ENCODE measurements at regions not wholly inside any gene's neighbourhood (a gene's known extent, or its start where the extent isn't known, plus 50 kb on each side); places are given as distances from the start of the nearest gene placed in this dataset.

- FAIRE-seq, result no peak
- POLR2A ChIA-PET (ENCODE audit: partially characterized antibody), result no interaction called here
- WGBS, 2 experiments (ENCODE audit: extremely low coverage in 1 of 2, insufficient coverage in 1 of 2, insufficient read length in 1 of 2, insufficient replicate concordance in 2 of 2, low coverage in 1 of 2, low lambda C conversion rate in 2 of 2, missing lambda C conversion rate in 1 of 2), result 89% methylated on average over 9 of the region's 9 CpGs; no CpG with 5 or more reads in 1 of the 2 experiments
- TF ChIP-seq CEBPB (IDR thresholded peaks at IDR 0.05; ENCODE audit: low read depth, low read length), result no peak
- no peak for TF ChIP-seq NRF1 (IDR thresholded peaks at IDR 0.05; ENCODE audit: low read depth, low read length)
Observed at GRCh38 chr2:14896330-14897030, 264.0 kb downstream of the LRATD1 start.

More at GRCh38 chr2:14896330-14897030, 264.0 kb downstream of the LRATD1 start:
- H4K20me1 ChIP-seq (replicated peaks in 1 of 2; ENCODE audit: control insufficient read depth in 1 of 2, insufficient read depth in 2 of 2, low read length in 2 of 2), result no peaks in the 10 kb centered on the region
- no peak overlapping the region for H2BK15ac ChIP-seq (ENCODE audit: low read length)
- H3K18ac ChIP-seq (ENCODE audit: extremely low read depth, low read length), result no peak overlapping the region
- no peak overlapping the region for H2BK120ac ChIP-seq (replicated peaks; ENCODE audit: low read depth, low read length)
- H3K4me3 ChIP-seq (ENCODE audit: extremely low read depth in 1 of 4, insufficient read depth in 2 of 4, low read depth in 3 of 4, low read length in 4 of 4), result no peak overlapping the region
- H2BK12ac ChIP-seq (ENCODE audit: low read depth, low read length), result no peak overlapping the region
- no peak overlapping the region for H2BK5ac ChIP-seq (ENCODE audit: low read depth, low read length)
- no peak overlapping the region for H3K27ac ChIP-seq (ENCODE audit: low read depth, low read length)
- no peaks in the 10 kb centered on the region for H3K79me1 ChIP-seq (ENCODE audit: low read depth, low read length)
- no peaks in the 10 kb centered on the region for H3K27me3 ChIP-seq (replicated peaks in 1 of 4; ENCODE audit: control insufficient read depth in 3 of 4, extremely low read depth in 1 of 4, insufficient read depth in 3 of 4, low read length in 3 of 4)
- no peak overlapping the region for H2AFZ ChIP-seq (ENCODE audit: low read length)
- CTCF ChIA-PET (ENCODE audit: partially characterized antibody), result interaction anchor here (0.6 to 1.1 kb wide), 5 partner anchors 11 to 1284 kb away, joined by 3 to 5 read pairs (median 3); no protein-coding TSS in a partner anchor
- H4K8ac ChIP-seq (ENCODE audit: extremely low read depth, insufficient read depth, low read length), result no peak overlapping the region
- H2BK20ac ChIP-seq (ENCODE audit: low read length), result no peak overlapping the region
- no peak for DNase-seq (ENCODE audit: low read depth in 1 of 2, low spot score in 2 of 2)
- no peak overlapping the region for H3K9ac ChIP-seq (replicated peaks in 1 of 4; ENCODE audit: extremely low read depth in 1 of 4, low read depth in 3 of 4, low read length in 3 of 4)
- no peak overlapping the region for H3K4ac ChIP-seq (replicated peaks; ENCODE audit: insufficient read length, low read depth, low read length)
- H3K23ac ChIP-seq (ENCODE audit: insufficient read length), result no peak overlapping the region
- H3K23me2 ChIP-seq (ENCODE audit: low read depth, low read length), result no peaks in the 10 kb centered on the region
- no peak overlapping the region for H3K14ac ChIP-seq (ENCODE audit: insufficient read length)
- H3K56ac ChIP-seq (replicated peaks; ENCODE audit: insufficient read length, low read depth, low read length), result no peak overlapping the region
- H3K4me2 ChIP-seq (ENCODE audit: insufficient read depth in 1 of 2, low read depth in 2 of 2, low read length in 2 of 2), result no peak overlapping the region; a peak in 1 of 4 replicates
- no peaks in the 10 kb centered on the region for H3K4me1 ChIP-seq (replicated peaks in 1 of 4; ENCODE audit: control insufficient read depth in 3 of 4, insufficient read depth in 4 of 4, low read length in 3 of 4)
- H4K5ac ChIP-seq (ENCODE audit: insufficient read length, low read depth, low read length), result no peak overlapping the region
- H3K79me2 ChIP-seq (ENCODE audit: control insufficient read depth in 1 of 2, insufficient read depth in 2 of 2, low read length in 2 of 2), result no peaks in the 10 kb centered on the region
- no peaks in the 10 kb centered on the region for H3K9me3 ChIP-seq (ENCODE audit: insufficient read depth in 2 of 2, low read depth in 1 of 2, low read length in 1 of 2)
- no peak overlapping the region for H2AK5ac ChIP-seq (ENCODE audit: low read depth, low read length)
- H4K91ac ChIP-seq (replicated peaks; ENCODE audit: insufficient read length, low read length), result no peak overlapping the region
- H3K36me3 ChIP-seq (ENCODE audit: control insufficient read depth in 2 of 4, insufficient read depth in 4 of 4, low read length in 3 of 4), result no peaks in the 10 kb centered on the region
